K562 (cell line): ENCODE measurements at regions not wholly inside any gene's neighbourhood (a gene's known extent, or its start where the extent isn't known, plus 50 kb on each side); places are given as distances from the start of the nearest gene placed in this dataset.

Experiments used
- ESRRA ChIP-seq: fragments of 450-650 bp; IDR thresholded peaks from 2 replicates; pipeline ENCODE4 v1.6.1; 2014; ENCODE audit warnings: low read depth, mild to moderate bottlenecking, moderate library complexity, borderline replicate concordance
- GATAD2A ChIP-seq: fragments of 450-650 bp; IDR thresholded peaks from 2 replicates; pipeline ENCODE4 v1.6.1; 2017
- HDAC2 ChIP-seq: fragments of 450-650 bp; IDR thresholded peaks from 2 replicates; pipeline ENCODE4 v1.6.1; 2016; ENCODE audit warnings: mild to moderate bottlenecking
- HLTF ChIP-seq: fragments of 450-650 bp; IDR thresholded peaks from 2 replicates; pipeline ENCODE4 v1.6.1; 2016
- MBD2 ChIP-seq: sonication (generic); IDR thresholded peaks from 2 replicates; pipeline ENCODE4 v1.6.1; 2016; ENCODE audit warnings: low read depth, borderline replicate concordance
- SIRT6 ChIP-seq: IDR thresholded peaks from one replicate; pipeline ENCODE4 v1.6.1; 2012; ENCODE audit warnings: low read depth, mild to moderate bottlenecking, control low read depth, inconsistent platforms, low read length, moderate library complexity
- TEAD4 ChIP-seq, 2 experiments: sonication (generic) in 1 of 2; formaldehyde crosslinking in 1 of 2; IDR thresholded peaks; 2 replicates each; pipeline versions ENCODE4 v1.6.1 to v1.8.0; 2012 to 2022; ENCODE audit warnings: borderline replicate concordance in 1 of 2, inconsistent platforms in 1 of 2, low read length in 1 of 2, mild to moderate bottlenecking in 1 of 2, missing genetic modification reagents in 1 of 2
- ZNF263 ChIP-seq: sonication (generic); formaldehyde crosslinking; IDR thresholded peaks from 2 replicates; pipeline ENCODE4 v1.8.0; 2022; ENCODE audit warnings: mild to moderate bottlenecking, missing genetic modification reagents, borderline replicate concordance
- ZNF311 ChIP-seq: fragments of 250-450 bp; sonication (Bioruptor Pico); IDR thresholded peaks from 2 replicates; pipeline ENCODE4 v1.4.0; 2020; ENCODE audit warnings: mild to moderate bottlenecking, moderate library complexity
- ZNF316 ChIP-seq: fragments of 450-650 bp; IDR thresholded peaks from 2 replicates; pipeline ENCODE4 v1.6.1; 2016
- ZNF507 ChIP-seq: conservative IDR thresholded peaks from 2 replicates; pipeline ENCODE4 v1.6.1; 2017; ENCODE audit warnings: missing genetic modification characterization, missing compliant biosample characterization
- TF ChIP-seq, protein P1 (sequence below): fragments of 200-600 bp; sonication (generic); IDR thresholded peaks from one replicate; pipeline ENCODE4 v1.6.1; 2012; ENCODE audit warnings: mild to moderate bottlenecking, low read depth, low read length, inconsistent platforms
- TF ChIP-seq, protein P2 (sequence below): fragments of 250-450 bp; sonication (Bioruptor Pico); IDR thresholded peaks from 2 replicates; pipeline ENCODE4 v1.8.0; 2022; ENCODE audit warnings: inconsistent platforms
- TF ChIP-seq, protein P3 (sequence below): fragments of 450-650 bp; formaldehyde crosslinking; conservative IDR thresholded peaks from 2 replicates; pipeline ENCODE4 v1.4.0; 2022; ENCODE audit warnings: mild to moderate bottlenecking, missing genetic modification characterization

DNA sequence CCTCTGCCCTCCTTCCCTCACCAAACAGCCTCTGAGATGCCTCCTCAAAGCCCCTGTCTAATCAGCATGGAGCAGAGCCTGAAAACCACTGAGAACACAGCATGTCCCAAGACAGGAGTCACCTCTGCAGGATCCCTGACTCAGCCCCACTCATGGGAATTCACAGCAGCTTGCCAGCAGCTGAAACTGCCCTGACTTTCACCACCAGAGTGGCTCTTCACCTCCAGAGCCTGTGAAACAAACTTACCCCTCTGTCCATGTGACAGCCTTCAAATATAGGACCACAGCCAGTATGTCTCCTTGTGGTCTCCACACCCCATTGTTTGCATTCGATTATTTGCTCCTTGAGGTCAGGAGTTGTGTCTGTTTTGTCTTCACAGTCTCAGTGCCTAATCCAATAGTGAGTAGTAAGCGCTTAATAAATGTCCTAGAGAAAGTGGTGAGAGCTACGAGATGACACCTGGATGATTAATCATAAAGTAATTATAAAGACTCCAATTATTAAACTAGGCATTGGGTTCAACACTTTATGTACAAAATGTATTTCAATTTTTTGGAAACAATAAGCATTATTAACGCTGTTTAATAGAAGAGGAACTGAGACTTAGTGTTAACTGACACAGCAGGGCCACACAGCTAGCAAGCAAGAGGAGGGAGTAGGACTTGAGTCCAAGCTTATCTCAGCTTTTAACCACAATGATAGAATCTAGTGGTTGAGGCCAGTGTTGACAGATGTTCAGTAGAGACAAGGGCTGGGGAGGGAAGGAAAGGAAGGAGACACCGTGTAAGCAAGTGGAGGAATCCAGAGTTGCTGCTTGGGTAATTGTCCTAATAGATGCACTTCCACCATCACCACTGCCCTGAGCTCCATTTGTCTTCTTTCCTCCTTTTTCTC lies 358.7 kb upstream of the TNP1 start (continued):
- TF ChIP-seq, protein P1, sequence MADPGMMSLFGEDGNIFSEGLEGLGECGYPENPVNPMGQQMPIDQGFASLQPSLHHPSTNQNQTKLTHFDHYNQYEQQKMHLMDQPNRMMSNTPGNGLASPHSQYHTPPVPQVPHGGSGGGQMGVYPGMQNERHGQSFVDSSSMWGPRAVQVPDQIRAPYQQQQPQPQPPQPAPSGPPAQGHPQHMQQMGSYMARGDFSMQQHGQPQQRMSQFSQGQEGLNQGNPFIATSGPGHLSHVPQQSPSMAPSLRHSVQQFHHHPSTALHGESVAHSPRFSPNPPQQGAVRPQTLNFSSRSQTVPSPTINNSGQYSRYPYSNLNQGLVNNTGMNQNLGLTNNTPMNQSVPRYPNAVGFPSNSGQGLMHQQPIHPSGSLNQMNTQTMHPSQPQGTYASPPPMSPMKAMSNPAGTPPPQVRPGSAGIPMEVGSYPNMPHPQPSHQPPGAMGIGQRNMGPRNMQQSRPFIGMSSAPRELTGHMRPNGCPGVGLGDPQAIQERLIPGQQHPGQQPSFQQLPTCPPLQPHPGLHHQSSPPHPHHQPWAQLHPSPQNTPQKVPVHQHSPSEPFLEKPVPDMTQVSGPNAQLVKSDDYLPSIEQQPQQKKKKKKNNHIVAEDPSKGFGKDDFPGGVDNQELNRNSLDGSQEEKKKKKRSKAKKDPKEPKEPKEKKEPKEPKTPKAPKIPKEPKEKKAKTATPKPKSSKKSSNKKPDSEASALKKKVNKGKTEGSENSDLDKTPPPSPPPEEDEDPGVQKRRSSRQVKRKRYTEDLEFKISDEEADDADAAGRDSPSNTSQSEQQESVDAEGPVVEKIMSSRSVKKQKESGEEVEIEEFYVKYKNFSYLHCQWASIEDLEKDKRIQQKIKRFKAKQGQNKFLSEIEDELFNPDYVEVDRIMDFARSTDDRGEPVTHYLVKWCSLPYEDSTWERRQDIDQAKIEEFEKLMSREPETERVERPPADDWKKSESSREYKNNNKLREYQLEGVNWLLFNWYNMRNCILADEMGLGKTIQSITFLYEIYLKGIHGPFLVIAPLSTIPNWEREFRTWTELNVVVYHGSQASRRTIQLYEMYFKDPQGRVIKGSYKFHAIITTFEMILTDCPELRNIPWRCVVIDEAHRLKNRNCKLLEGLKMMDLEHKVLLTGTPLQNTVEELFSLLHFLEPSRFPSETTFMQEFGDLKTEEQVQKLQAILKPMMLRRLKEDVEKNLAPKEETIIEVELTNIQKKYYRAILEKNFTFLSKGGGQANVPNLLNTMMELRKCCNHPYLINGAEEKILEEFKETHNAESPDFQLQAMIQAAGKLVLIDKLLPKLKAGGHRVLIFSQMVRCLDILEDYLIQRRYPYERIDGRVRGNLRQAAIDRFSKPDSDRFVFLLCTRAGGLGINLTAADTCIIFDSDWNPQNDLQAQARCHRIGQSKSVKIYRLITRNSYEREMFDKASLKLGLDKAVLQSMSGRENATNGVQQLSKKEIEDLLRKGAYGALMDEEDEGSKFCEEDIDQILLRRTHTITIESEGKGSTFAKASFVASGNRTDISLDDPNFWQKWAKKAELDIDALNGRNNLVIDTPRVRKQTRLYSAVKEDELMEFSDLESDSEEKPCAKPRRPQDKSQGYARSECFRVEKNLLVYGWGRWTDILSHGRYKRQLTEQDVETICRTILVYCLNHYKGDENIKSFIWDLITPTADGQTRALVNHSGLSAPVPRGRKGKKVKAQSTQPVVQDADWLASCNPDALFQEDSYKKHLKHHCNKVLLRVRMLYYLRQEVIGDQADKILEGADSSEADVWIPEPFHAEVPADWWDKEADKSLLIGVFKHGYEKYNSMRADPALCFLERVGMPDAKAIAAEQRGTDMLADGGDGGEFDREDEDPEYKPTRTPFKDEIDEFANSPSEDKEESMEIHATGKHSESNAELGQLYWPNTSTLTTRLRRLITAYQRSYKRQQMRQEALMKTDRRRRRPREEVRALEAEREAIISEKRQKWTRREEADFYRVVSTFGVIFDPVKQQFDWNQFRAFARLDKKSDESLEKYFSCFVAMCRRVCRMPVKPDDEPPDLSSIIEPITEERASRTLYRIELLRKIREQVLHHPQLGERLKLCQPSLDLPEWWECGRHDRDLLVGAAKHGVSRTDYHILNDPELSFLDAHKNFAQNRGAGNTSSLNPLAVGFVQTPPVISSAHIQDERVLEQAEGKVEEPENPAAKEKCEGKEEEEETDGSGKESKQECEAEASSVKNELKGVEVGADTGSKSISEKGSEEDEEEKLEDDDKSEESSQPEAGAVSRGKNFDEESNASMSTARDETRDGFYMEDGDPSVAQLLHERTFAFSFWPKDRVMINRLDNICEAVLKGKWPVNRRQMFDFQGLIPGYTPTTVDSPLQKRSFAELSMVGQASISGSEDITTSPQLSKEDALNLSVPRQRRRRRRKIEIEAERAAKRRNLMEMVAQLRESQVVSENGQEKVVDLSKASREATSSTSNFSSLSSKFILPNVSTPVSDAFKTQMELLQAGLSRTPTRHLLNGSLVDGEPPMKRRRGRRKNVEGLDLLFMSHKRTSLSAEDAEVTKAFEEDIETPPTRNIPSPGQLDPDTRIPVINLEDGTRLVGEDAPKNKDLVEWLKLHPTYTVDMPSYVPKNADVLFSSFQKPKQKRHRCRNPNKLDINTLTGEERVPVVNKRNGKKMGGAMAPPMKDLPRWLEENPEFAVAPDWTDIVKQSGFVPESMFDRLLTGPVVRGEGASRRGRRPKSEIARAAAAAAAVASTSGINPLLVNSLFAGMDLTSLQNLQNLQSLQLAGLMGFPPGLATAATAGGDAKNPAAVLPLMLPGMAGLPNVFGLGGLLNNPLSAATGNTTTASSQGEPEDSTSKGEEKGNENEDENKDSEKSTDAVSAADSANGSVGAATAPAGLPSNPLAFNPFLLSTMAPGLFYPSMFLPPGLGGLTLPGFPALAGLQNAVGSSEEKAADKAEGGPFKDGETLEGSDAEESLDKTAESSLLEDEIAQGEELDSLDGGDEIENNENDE, result no peak
- TF ChIP-seq MBD2, result no peak
- no peak for TF ChIP-seq ZNF507 (tag)
- TF ChIP-seq ZNF263 (CRISPR knock-in tag), result no peak
- TF ChIP-seq HLTF, result no peak
- TF ChIP-seq HDAC2, result no peak
- TF ChIP-seq ZNF311 (CRISPR knock-in tag), result no peak
- peak; percentile 87 for TF ChIP-seq TEAD4 (IDR thresholded peaks at IDR 0.05; ENCODE audit: low read length)
- no peak for TF ChIP-seq TEAD4 (CRISPR knock-in tag; IDR thresholded peaks at IDR 0.05; ENCODE audit: borderline replicate concordance)
- no peak for TF ChIP-seq SIRT6
- TF ChIP-seq ZNF316, result no peak
- TF ChIP-seq, protein P2, sequence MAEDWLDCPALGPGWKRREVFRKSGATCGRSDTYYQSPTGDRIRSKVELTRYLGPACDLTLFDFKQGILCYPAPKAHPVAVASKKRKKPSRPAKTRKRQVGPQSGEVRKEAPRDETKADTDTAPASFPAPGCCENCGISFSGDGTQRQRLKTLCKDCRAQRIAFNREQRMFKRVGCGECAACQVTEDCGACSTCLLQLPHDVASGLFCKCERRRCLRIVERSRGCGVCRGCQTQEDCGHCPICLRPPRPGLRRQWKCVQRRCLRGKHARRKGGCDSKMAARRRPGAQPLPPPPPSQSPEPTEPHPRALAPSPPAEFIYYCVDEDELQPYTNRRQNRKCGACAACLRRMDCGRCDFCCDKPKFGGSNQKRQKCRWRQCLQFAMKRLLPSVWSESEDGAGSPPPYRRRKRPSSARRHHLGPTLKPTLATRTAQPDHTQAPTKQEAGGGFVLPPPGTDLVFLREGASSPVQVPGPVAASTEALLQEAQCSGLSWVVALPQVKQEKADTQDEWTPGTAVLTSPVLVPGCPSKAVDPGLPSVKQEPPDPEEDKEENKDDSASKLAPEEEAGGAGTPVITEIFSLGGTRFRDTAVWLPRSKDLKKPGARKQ (CRISPR knock-in tag), result no peak
- no peak for TF ChIP-seq GATAD2A
- peak; percentile 95; the same call in 1 of the 2 replicates for TF ChIP-seq ESRRA
- TF ChIP-seq, protein P3, sequence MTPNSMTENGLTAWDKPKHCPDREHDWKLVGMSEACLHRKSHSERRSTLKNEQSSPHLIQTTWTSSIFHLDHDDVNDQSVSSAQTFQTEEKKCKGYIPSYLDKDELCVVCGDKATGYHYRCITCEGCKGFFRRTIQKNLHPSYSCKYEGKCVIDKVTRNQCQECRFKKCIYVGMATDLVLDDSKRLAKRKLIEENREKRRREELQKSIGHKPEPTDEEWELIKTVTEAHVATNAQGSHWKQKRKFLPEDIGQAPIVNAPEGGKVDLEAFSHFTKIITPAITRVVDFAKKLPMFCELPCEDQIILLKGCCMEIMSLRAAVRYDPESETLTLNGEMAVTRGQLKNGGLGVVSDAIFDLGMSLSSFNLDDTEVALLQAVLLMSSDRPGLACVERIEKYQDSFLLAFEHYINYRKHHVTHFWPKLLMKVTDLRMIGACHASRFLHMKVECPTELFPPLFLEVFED (CRISPR knock-in tag), result no peak
